SK-N-SH (cell line): ENCODE measurements at regions not wholly inside any gene's neighbourhood (a gene's known extent, or its start where the extent isn't known, plus 50 kb on each side); places are given as distances from the start of the nearest gene placed in this dataset.
"Not testable (repeated sequence)": the region's sequence is repeated elsewhere in the genome, so short reads cannot be mapped to it uniquely, and the experiment has no call there.

Experiments
- CTCF ChIA-PET: fragments of 300-600, 350-600 bp; formaldehyde crosslinking; extraction: SDS; loops from one replicate; lab custom pipeline; 2021; lab: Yijun Ruan, JAX
- POLR2A ChIA-PET: fragments of 350-600 bp; sonication (Branson Sonifier 250); formaldehyde crosslinking; extraction: SDS; loops from one replicate; lab custom pipeline; 2020; ENCODE audit warnings: antibody characterized with exemption, inconsistent platforms; lab: Yijun Ruan, JAX
- DNase-seq: peaks from one replicate; pipeline ENCODE4 v3.0.0; 2012
- H2AFZ ChIP-seq: fragments of 200-600 bp; sonication (generic); 2 replicates; pipeline ENCODE4 v1.8.1; 2016; ENCODE audit warnings: antibody characterized with exemption, mild to moderate bottlenecking, low read depth
- H3F3A ChIP-seq: fragments of 200-600 bp; sonication (generic); replicated peaks from 2 replicates; pipeline ENCODE3; 2016; ENCODE audit warnings: antibody characterized with exemption, mild to moderate bottlenecking; ENCODE audit not compliant: insufficient read depth
- H3K27ac ChIP-seq, 2 experiments: fragments of 200-500 bp in 1 of 2; fragments of 200-600 bp in 1 of 2; sonication (Bioruptor generic) in 1 of 2; sonication (generic), shearing (Covaris generic) in 1 of 2; 2 replicates each; pipeline versions ENCODE4 v1.5.1 to v1.6.1; 2014 to 2016; ENCODE audit warnings: low read depth in 2 of 2, inconsistent platforms in 1 of 2, low read length in 1 of 2, mild to moderate bottlenecking in 1 of 2, mixed read lengths in 1 of 2
- H3K27me3 ChIP-seq: fragments of 200-600 bp; sonication (generic), shearing (Covaris generic); 2 replicates; pipeline ENCODE4 v1.6.1; 2016; ENCODE audit warnings: mixed run types; ENCODE audit not compliant: insufficient read depth
- H3K36me3 ChIP-seq, 2 experiments: fragments of 200-500 bp in 1 of 2; fragments of 200-600 bp in 1 of 2; sonication (Bioruptor generic) in 1 of 2; sonication (generic) in 1 of 2; replicated peaks in 1 of 2; 2 replicates each; pipeline versions ENCODE3 to v1.5.1; 2014 to 2016; ENCODE audit warnings: low read length in 1 of 2, mild to moderate bottlenecking in 1 of 2; ENCODE audit not compliant: insufficient read depth in 2 of 2, control insufficient read depth in 1 of 2
- H3K4me1 ChIP-seq, 2 experiments: fragments of 200-500 bp in 1 of 2; fragments of 200-600 bp in 1 of 2; sonication (Bioruptor generic) in 1 of 2; sonication (generic), shearing (Covaris generic) in 1 of 2; 2 replicates each; pipeline versions ENCODE4 v1.5.1 to v1.6.1; 2014 to 2016; ENCODE audit warnings: low read depth in 1 of 2, low read length in 1 of 2, mixed run types in 1 of 2; ENCODE audit not compliant: insufficient read depth in 2 of 2, control insufficient read depth in 1 of 2
- H3K4me2 ChIP-seq: fragments of 200-600 bp; sonication (generic), shearing (Covaris generic); 2 replicates; pipeline ENCODE4 v1.6.1; 2017; ENCODE audit warnings: mixed run types
- H3K4me3 ChIP-seq, 2 experiments: fragments of 200-500 bp in 1 of 2; fragments of 200-600 bp in 1 of 2; sonication (Bioruptor generic) in 1 of 2; sonication (generic), shearing (Covaris generic) in 1 of 2; 2 replicates each; pipeline versions ENCODE4 v1.5.1 to v1.8.1; 2014 to 2016; ENCODE audit warnings: low read depth in 2 of 2, inconsistent platforms in 1 of 2, low read length in 1 of 2, mild to moderate bottlenecking in 1 of 2, mixed read lengths in 1 of 2, moderate library complexity in 1 of 2
- H3K79me2 ChIP-seq: fragments of 200-600 bp; sonication (generic); 2 replicates; pipeline ENCODE4 v1.8.1; 2017; ENCODE audit warnings: mild to moderate bottlenecking; ENCODE audit not compliant: insufficient read depth
- H3K9ac ChIP-seq: fragments of 200-600 bp; sonication (generic); 2 replicates; pipeline ENCODE4 v1.6.1; 2017; ENCODE audit warnings: mixed run types
- H3K9me2 ChIP-seq: fragments of 200-600 bp; sonication (generic); 2 replicates; pipeline ENCODE4 v1.6.1; 2017; ENCODE audit warnings: mixed run types
- H3K9me3 ChIP-seq: fragments of 200-600 bp; sonication (generic); 2 replicates; pipeline ENCODE4 v1.6.1; 2017; ENCODE audit warnings: mixed run types, mild to moderate bottlenecking, moderate library complexity
- H4K20me1 ChIP-seq: fragments of 200-600 bp; sonication (generic); 2 replicates; pipeline ENCODE4 v1.6.1; 2017; ENCODE audit warnings: mild to moderate bottlenecking, mixed run types; ENCODE audit not compliant: insufficient read depth
- CHD2 ChIP-seq: fragments of 150-350 bp; IDR thresholded peaks from 2 replicates; pipeline ENCODE4 v1.6.1; 2018; ENCODE audit warnings: low read length; ENCODE audit not compliant: partially characterized antibody
- CTCF ChIP-seq: fragments of 200-600 bp; sonication (generic); IDR thresholded peaks from 2 replicates; pipeline ENCODE4 v1.6.1; 2017; ENCODE audit warnings: antibody characterized with exemption, mild to moderate bottlenecking, moderate library complexity
- ELF1 ChIP-seq: IDR thresholded peaks from 2 replicates; pipeline ENCODE4 v1.4.0; 2012
- FOXJ3 ChIP-seq: sonication (generic); formaldehyde crosslinking; IDR thresholded peaks from 2 replicates; pipeline ENCODE4 v1.5.1; 2020; ENCODE audit warnings: mild to moderate bottlenecking, missing genetic modification reagents
- JUND ChIP-seq: IDR thresholded peaks from 2 replicates; pipeline ENCODE4 v1.4.0; 2012
- MEF2A ChIP-seq: IDR thresholded peaks from 2 replicates; pipeline ENCODE4 v1.4.0; 2012; ENCODE audit warnings: low read depth, borderline replicate concordance
- MXI1 ChIP-seq: IDR thresholded peaks from 2 replicates; pipeline ENCODE4 v1.6.1; 2012; ENCODE audit warnings: mild to moderate bottlenecking, low read depth, low read length, improper control_type of control experiment
- NRF1 ChIP-seq: IDR thresholded peaks from 2 replicates; pipeline ENCODE4 v1.6.1; 2012; ENCODE audit warnings: low read depth, mild to moderate bottlenecking, low read length
- POLR2AphosphoS5 ChIP-seq: IDR thresholded peaks from 2 replicates; pipeline ENCODE4 v1.6.1; 2012; ENCODE audit warnings: low read depth, low read length
- RCOR1 ChIP-seq: fragments of 150-350 bp; IDR thresholded peaks from 2 replicates; pipeline ENCODE4 v1.6.1; 2017; ENCODE audit warnings: antibody characterized with exemption, low read length
- RXRA ChIP-seq: IDR thresholded peaks from 2 replicates; pipeline ENCODE4 v1.4.0; 2012; ENCODE audit warnings: low read depth, mild to moderate bottlenecking, borderline replicate concordance
- SIN3A ChIP-seq: IDR thresholded peaks from 2 replicates; pipeline ENCODE4 v1.6.1; 2012; ENCODE audit warnings: low read depth, mild to moderate bottlenecking, low read length, moderate library complexity, borderline replicate concordance
- SMC3 ChIP-seq: IDR thresholded peaks from 2 replicates; pipeline ENCODE4 v1.6.1; 2012; ENCODE audit warnings: low read depth, low read length, improper control_type of control experiment
- TCF12 ChIP-seq: IDR thresholded peaks from 2 replicates; pipeline ENCODE4 v1.4.0; 2012
- TEAD4 ChIP-seq: IDR thresholded peaks from 2 replicates; pipeline ENCODE4 v1.4.0; 2012; ENCODE audit warnings: mild to moderate bottlenecking, borderline replicate concordance; ENCODE audit not compliant: insufficient read depth
- YY1 ChIP-seq: IDR thresholded peaks from 2 replicates; pipeline ENCODE4 v1.4.0; 2012; ENCODE audit warnings: low read depth, mild to moderate bottlenecking
- ZBTB33 ChIP-seq: IDR thresholded peaks from 2 replicates; pipeline ENCODE4 v1.4.0; 2012; ENCODE audit warnings: low read depth, borderline replicate concordance
- WGBS: methylation state at CpG from one replicate; pipeline ENCODE4 v1.1.6; 2017; ENCODE audit warnings: low lambda C conversion rate; 5-methylcytosine and 5-hydroxymethylcytosine counted together
- TF ChIP-seq, protein P1 (sequence below): fragments of 150-350 bp; IDR thresholded peaks from 2 replicates; pipeline ENCODE4 v1.6.1; 2016; ENCODE audit warnings: mild to moderate bottlenecking, low read depth, low read length
- TF ChIP-seq, protein P2 (sequence below): IDR thresholded peaks from 2 replicates; pipeline ENCODE4 v1.4.0; 2012; ENCODE audit warnings: low read depth
- TF ChIP-seq, protein P3 (sequence below): IDR thresholded peaks from 2 replicates; pipeline ENCODE4; 2012

- TF ChIP-seq, protein P1, sequence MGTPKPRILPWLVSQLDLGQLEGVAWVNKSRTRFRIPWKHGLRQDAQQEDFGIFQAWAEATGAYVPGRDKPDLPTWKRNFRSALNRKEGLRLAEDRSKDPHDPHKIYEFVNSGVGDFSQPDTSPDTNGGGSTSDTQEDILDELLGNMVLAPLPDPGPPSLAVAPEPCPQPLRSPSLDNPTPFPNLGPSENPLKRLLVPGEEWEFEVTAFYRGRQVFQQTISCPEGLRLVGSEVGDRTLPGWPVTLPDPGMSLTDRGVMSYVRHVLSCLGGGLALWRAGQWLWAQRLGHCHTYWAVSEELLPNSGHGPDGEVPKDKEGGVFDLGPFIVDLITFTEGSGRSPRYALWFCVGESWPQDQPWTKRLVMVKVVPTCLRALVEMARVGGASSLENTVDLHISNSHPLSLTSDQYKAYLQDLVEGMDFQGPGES: no peak
Observed at GRCh38 chr4:160362478-160362877, 1259.6 kb downstream of the RAPGEF2 start (continued).

GRCh38 chr4:160364217-160364616, 1261.3 kb downstream of the RAPGEF2 start:
- Histone ChIP-seq H3K9ac (no peak overlapping the region), H2AFZ (no peak overlapping the region), H3K9me3 (no peaks in the 10 kb centered on the region), H3K4me3 (no peak overlapping the region), H3F3A (no peaks in the 10 kb centered on the region), H3K27me3 (no peaks in the 10 kb centered on the region), H3K27ac (no peak overlapping the region), H3K9me2 (no peaks in the 10 kb centered on the region), H3K79me2 (no peaks in the 10 kb centered on the region), H3K4me2 (no peak overlapping the region), H3K36me3 (no peaks in the 10 kb centered on the region), H4K20me1 (no peaks in the 10 kb centered on the region), H3K4me1 (no peaks in the 10 kb centered on the region)
- DNase-seq: no peak
- ChIA-PET CTCF (no interaction called here), POLR2A (no interaction called here)
- TF ChIP-seq NRF1: no peak
- TF ChIP-seq, protein P2, sequence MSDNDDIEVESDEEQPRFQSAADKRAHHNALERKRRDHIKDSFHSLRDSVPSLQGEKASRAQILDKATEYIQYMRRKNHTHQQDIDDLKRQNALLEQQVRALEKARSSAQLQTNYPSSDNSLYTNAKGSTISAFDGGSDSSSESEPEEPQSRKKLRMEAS: no peak
- TF ChIP-seq TCF12: no peak
- TF ChIP-seq ZBTB33: no peak
- TF ChIP-seq, protein P1: no peak
- no peak for TF ChIP-seq MXI1
- TF ChIP-seq, protein P3, sequence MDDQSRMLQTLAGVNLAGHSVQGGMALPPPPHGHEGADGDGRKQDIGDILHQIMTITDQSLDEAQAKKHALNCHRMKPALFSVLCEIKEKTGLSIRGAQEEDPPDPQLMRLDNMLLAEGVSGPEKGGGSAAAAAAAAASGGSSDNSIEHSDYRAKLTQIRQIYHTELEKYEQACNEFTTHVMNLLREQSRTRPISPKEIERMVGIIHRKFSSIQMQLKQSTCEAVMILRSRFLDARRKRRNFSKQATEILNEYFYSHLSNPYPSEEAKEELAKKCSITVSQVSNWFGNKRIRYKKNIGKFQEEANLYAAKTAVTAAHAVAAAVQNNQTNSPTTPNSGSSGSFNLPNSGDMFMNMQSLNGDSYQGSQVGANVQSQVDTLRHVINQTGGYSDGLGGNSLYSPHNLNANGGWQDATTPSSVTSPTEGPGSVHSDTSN: no peak
- TF ChIP-seq RCOR1: no peak
- no peak for TF ChIP-seq SIN3A
- TF ChIP-seq CHD2: no peak
- TF ChIP-seq YY1: no peak
- TF ChIP-seq FOXJ3 (CRISPR knock-in tag): no peak
- no peak for TF ChIP-seq JUND
- no peak for TF ChIP-seq POLR2AphosphoS5
- TF ChIP-seq CTCF: no peak
- TF ChIP-seq ELF1: no peak
- no peak for TF ChIP-seq SMC3
- TF ChIP-seq TEAD4: no peak
- no peak for TF ChIP-seq MEF2A
- no peak for TF ChIP-seq RXRA

DNA sequence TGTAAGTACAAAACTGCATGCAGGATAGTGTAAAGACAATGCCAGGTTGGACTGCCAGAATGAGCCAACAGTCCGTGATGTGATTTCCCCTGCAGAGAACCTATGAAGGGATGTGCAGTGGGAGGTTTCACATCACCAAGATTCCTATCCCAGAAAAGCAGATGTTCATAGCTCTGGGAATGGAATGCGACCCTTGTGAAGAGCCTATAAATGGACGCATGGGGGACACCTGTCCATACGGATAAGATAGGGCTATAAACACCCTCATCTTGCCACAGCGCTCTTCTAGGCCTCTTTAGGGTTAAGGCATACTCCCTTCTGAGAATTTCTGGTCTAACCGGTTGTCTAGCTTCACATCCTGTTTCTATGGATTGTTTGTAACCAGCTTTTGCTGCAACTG, 1261.8 kb downstream of the RAPGEF2 start:
- WGBS: 35% methylated on average over 5 of the region's 6 CpGs

More for the DNA sequence above, 1261.8 kb downstream of the RAPGEF2 start:
- H3K36me3 ChIP-seq, H3K9ac ChIP-seq, H4K20me1 ChIP-seq, H3K9me3 ChIP-seq, H3K79me2 ChIP-seq, H3K9me2 ChIP-seq, DNase-seq, H3K27me3 ChIP-seq, H3K4me1 ChIP-seq, CTCF ChIA-PET, H3K4me3 ChIP-seq, H3K4me2 ChIP-seq, H2AFZ ChIP-seq, H3K27ac ChIP-seq, H3F3A ChIP-seq, POLR2A ChIA-PET: not testable (repeated sequence)
